22Rv1 (cell line): ENCODE measurements at regions not wholly inside any gene's neighbourhood (a gene's known extent, or its start where the extent isn't known, plus 50 kb on each side); places are given as distances from the start of the nearest gene placed in this dataset.

Experiments
- CTCF ChIP-seq: fragments of 450-650 bp; IDR thresholded peaks from 2 replicates; pipeline ENCODE4 v1.5.1; 2017; ENCODE audit warnings: mild to moderate bottlenecking
- ZFX ChIP-seq: fragments of 450-650 bp; IDR thresholded peaks from 2 replicates; pipeline ENCODE4 v1.6.1; 2017; ENCODE audit warnings: antibody characterized with exemption, borderline replicate concordance

GRCh38 chr1:90400131-90400530 lies 317.0 kb downstream of the BARHL2 start:
- no peak for TF ChIP-seq CTCF
- no peak for TF ChIP-seq ZFX
